ENCODE measurements at regions not wholly inside any gene's neighbourhood (a gene's known extent, or its start where the extent isn't known, plus 50 kb on each side); places are given as distances from the start of the nearest gene placed in this dataset.

DNA sequence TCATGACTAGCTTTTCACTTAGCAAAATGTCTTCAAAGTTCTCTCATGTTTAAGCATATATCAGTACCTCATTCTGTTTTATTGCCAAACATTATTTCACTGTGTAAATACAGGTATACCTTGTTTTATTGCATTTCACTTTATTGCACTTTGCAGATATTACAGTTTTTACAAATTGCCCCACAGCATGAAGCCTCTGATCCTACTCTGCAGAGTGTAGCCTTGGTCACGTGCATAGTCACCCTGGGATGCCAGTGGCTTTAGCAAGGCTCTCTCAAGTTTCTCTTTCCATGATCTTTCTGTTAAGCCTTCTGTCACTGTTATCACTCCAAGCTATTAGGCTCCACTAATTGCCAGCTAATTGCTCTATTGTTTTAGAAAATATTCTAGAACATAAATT, 182.2 kb upstream of the GRIA1 start:
- TF ChIP-seq, protein P1, sequence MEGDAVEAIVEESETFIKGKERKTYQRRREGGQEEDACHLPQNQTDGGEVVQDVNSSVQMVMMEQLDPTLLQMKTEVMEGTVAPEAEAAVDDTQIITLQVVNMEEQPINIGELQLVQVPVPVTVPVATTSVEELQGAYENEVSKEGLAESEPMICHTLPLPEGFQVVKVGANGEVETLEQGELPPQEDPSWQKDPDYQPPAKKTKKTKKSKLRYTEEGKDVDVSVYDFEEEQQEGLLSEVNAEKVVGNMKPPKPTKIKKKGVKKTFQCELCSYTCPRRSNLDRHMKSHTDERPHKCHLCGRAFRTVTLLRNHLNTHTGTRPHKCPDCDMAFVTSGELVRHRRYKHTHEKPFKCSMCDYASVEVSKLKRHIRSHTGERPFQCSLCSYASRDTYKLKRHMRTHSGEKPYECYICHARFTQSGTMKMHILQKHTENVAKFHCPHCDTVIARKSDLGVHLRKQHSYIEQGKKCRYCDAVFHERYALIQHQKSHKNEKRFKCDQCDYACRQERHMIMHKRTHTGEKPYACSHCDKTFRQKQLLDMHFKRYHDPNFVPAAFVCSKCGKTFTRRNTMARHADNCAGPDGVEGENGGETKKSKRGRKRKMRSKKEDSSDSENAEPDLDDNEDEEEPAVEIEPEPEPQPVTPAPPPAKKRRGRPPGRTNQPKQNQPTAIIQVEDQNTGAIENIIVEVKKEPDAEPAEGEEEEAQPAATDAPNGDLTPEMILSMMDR (IDR thresholded peaks at IDR 0.05) = no peak
- no peak for TF ChIP-seq POLR2AphosphoS5 (IDR thresholded peaks at IDR 0.05)
- no peak for TF ChIP-seq POLR2A (IDR thresholded peaks at IDR 0.05)
- TF ChIP-seq EP300 (IDR thresholded peaks at IDR 0.05) = no peak

Data from sigmoid colon (tissue), 4 donors.